H1 (cell line): ENCODE measurements at regions not wholly inside any gene's neighbourhood (a gene's known extent, or its start where the extent isn't known, plus 50 kb on each side); places are given as distances from the start of the nearest gene placed in this dataset.

Source experiments
- CTCF ChIA-PET: fragments of 300-600 bp; sonication (Branson Sonifier 250); formaldehyde crosslinking; loops from one replicate; lab custom pipeline; 2021; ENCODE audit not compliant: partially characterized antibody; lab: Charles Lee
- POLR2A ChIA-PET: fragments of 300-600 bp; sonication (Branson Sonifier 250); formaldehyde crosslinking; loops from one replicate; lab custom pipeline; 2021; ENCODE audit warnings: inconsistent platforms; ENCODE audit not compliant: partially characterized antibody; lab: Charles Lee
- DNase-seq, 2 experiments: peaks; one replicate each; pipeline versions ENCODE4 v3.0.0 to v3.0.0-alpha.2; 2010 to 2022; ENCODE audit warnings: low spot score in 2 of 2, low read depth in 1 of 2, mixed read lengths in 1 of 2
- FAIRE-seq: peaks from 2 replicates; lab custom pipeline; 2011; peaks lifted over from hg19 to GRCh38; lab: Jason Lieb, UNC
- H2AFZ ChIP-seq: 2 replicates; pipeline ENCODE4 v1.8.1; 2012; ENCODE audit warnings: low read length, inconsistent platforms
- H2AK5ac ChIP-seq: 2 replicates; pipeline ENCODE4 v1.6.1; 2013; ENCODE audit warnings: low read depth, low read length
- H2BK120ac ChIP-seq: replicated peaks from 2 replicates; pipeline ENCODE3; 2013; ENCODE audit warnings: low read depth, low read length, inconsistent platforms
- H2BK12ac ChIP-seq: 2 replicates; pipeline ENCODE4 v1.6.1; 2013; ENCODE audit warnings: low read depth, low read length
- H2BK15ac ChIP-seq: 2 replicates; pipeline ENCODE4 v1.6.1; 2013; ENCODE audit warnings: low read length
- H2BK20ac ChIP-seq: 2 replicates; pipeline ENCODE4 v1.6.1; 2013; ENCODE audit warnings: low read length
- H2BK5ac ChIP-seq: 2 replicates; pipeline ENCODE4 v1.6.1; 2013; ENCODE audit warnings: low read depth, low read length
- H3K14ac ChIP-seq: 2 replicates; pipeline ENCODE4 v1.6.1; 2013; ENCODE audit warnings: inconsistent platforms; ENCODE audit not compliant: insufficient read length
- H3K18ac ChIP-seq: 2 replicates; pipeline ENCODE4 v1.6.1; 2013; ENCODE audit warnings: low read length; ENCODE audit errors: extremely low read depth
- H3K23ac ChIP-seq: 2 replicates; pipeline ENCODE4 v1.6.1; 2013; ENCODE audit warnings: inconsistent platforms; ENCODE audit not compliant: insufficient read length
- H3K23me2 ChIP-seq: 2 replicates; pipeline ENCODE4 v1.6.1; 2013; ENCODE audit warnings: low read depth, low read length
- H3K27ac ChIP-seq: 2 replicates; pipeline ENCODE4 v1.6.1; 2011; ENCODE audit warnings: low read depth, low read length, inconsistent platforms
- H3K27me3 ChIP-seq, 4 experiments: replicated peaks in 1 of 4; 1 replicate in 1 of 4; 2 replicates in 3 of 4; pipeline versions ENCODE4 v1.6.1 to v1.8.1; 2011 to 2013; ENCODE audit warnings: low read length in 3 of 4, mild to moderate bottlenecking in 3 of 4, inconsistent platforms in 2 of 4, mixed read lengths in 2 of 4, moderate library complexity in 1 of 4; ENCODE audit not compliant: control insufficient read depth in 3 of 4, insufficient read depth in 3 of 4; ENCODE audit errors: extremely low read depth in 1 of 4
- H3K36me3 ChIP-seq, 4 experiments: 2 replicates each; pipeline versions ENCODE4 v1.6.1 to v1.8.1; 2011 to 2013; ENCODE audit warnings: mild to moderate bottlenecking in 4 of 4, low read length in 3 of 4, moderate library complexity in 2 of 4, control low read depth in 1 of 4, inconsistent platforms in 1 of 4; ENCODE audit not compliant: insufficient read depth in 4 of 4, control insufficient read depth in 2 of 4
- H3K4ac ChIP-seq: replicated peaks from 2 replicates; pipeline ENCODE3; 2013; ENCODE audit warnings: low read length, low read depth, mixed read lengths, inconsistent platforms; ENCODE audit not compliant: insufficient read length
- H3K4me1 ChIP-seq, 4 experiments: replicated peaks in 1 of 4; 1 replicate in 1 of 4; 2 replicates in 3 of 4; pipeline versions ENCODE4 v1.6.1 to v1.8.1; 2011 to 2013; ENCODE audit warnings: low read length in 3 of 4, inconsistent platforms in 2 of 4, mixed read lengths in 1 of 4; ENCODE audit not compliant: insufficient read depth in 4 of 4, control insufficient read depth in 3 of 4
- H3K4me2 ChIP-seq, 2 experiments: 2 replicates each; pipeline versions ENCODE4 v1.6.1 to v1.8.1; 2011 to 2013; ENCODE audit warnings: low read depth in 2 of 2, low read length in 2 of 2, control low read depth in 1 of 2, inconsistent platforms in 1 of 2, mild to moderate bottlenecking in 1 of 2; ENCODE audit not compliant: insufficient read depth in 1 of 2
- H3K4me3 ChIP-seq, 4 experiments: fragments of 200-600, 300-600 bp in 1 of 4; sonication (generic), shearing (Covaris generic), sonication (Bioruptor Twin) in 1 of 4; 2 replicates each; pipeline versions ENCODE4 v1.5.1 to v1.8.1; 2011 to 2016; ENCODE audit warnings: low read length in 4 of 4, low read depth in 3 of 4, control low read depth in 2 of 4, inconsistent platforms in 2 of 4, mild to moderate bottlenecking in 2 of 4, mixed read lengths in 1 of 4, moderate library complexity in 1 of 4; ENCODE audit not compliant: insufficient read depth in 2 of 4; ENCODE audit errors: extremely low read depth in 1 of 4
- H3K56ac ChIP-seq: replicated peaks from 2 replicates; pipeline ENCODE3; 2013; ENCODE audit warnings: low read depth, mild to moderate bottlenecking, mixed read lengths, low read length, inconsistent platforms; ENCODE audit not compliant: insufficient read length
- H3K79me1 ChIP-seq: 2 replicates; pipeline ENCODE4 v1.6.1; 2013; ENCODE audit warnings: low read depth, low read length, control low read depth
- H3K79me2 ChIP-seq, 2 experiments: 2 replicates each; pipeline versions ENCODE4 v1.6.1 to v1.8.1; 2012 to 2013; ENCODE audit warnings: low read length in 2 of 2, mild to moderate bottlenecking in 2 of 2, inconsistent platforms in 1 of 2; ENCODE audit not compliant: insufficient read depth in 2 of 2, control insufficient read depth in 1 of 2
- H3K9ac ChIP-seq, 4 experiments: replicated peaks in 1 of 4; 1 replicate in 1 of 4; 2 replicates in 3 of 4; pipeline versions ENCODE4 v1.6.1 to v1.8.1; 2011 to 2013; ENCODE audit warnings: low read depth in 3 of 4, low read length in 3 of 4, control low read depth in 2 of 4, mild to moderate bottlenecking in 2 of 4, moderate library complexity in 2 of 4, inconsistent platforms in 1 of 4; ENCODE audit errors: extremely low read depth in 1 of 4
- H3K9me3 ChIP-seq, 2 experiments: 2 replicates each; pipeline versions ENCODE4 v1.6.1 to v1.8.1; 2012 to 2013; ENCODE audit warnings: mild to moderate bottlenecking in 2 of 2, moderate library complexity in 2 of 2, control low read depth in 1 of 2, inconsistent platforms in 1 of 2, low read depth in 1 of 2, low read length in 1 of 2, mixed read lengths in 1 of 2; ENCODE audit not compliant: insufficient read depth in 2 of 2
- H4K20me1 ChIP-seq, 2 experiments: replicated peaks in 1 of 2; 2 replicates each; pipeline versions ENCODE3 to v1.8.1; 2011 to 2013; ENCODE audit warnings: inconsistent platforms in 2 of 2, low read length in 2 of 2, mild to moderate bottlenecking in 1 of 2; ENCODE audit not compliant: insufficient read depth in 2 of 2, control insufficient read depth in 1 of 2
- H4K5ac ChIP-seq: 2 replicates; pipeline ENCODE4 v1.6.1; 2013; ENCODE audit warnings: low read length, low read depth, mixed read lengths, inconsistent platforms; ENCODE audit not compliant: insufficient read length
- H4K8ac ChIP-seq: 2 replicates; pipeline ENCODE4 v1.8.0; 2013; ENCODE audit warnings: mild to moderate bottlenecking, moderate library complexity, low read length, inconsistent platforms; ENCODE audit not compliant: insufficient read depth; ENCODE audit errors: extremely low read depth
- H4K91ac ChIP-seq: replicated peaks from 2 replicates; pipeline ENCODE3; 2013; ENCODE audit warnings: low read length, mixed read lengths, inconsistent platforms; ENCODE audit not compliant: insufficient read length
- CBX8 ChIP-seq: fragments of 300-800, 300-1000 bp; sonication (generic); IDR thresholded peaks from 2 replicates; pipeline ENCODE4 v1.7.1; 2016; ENCODE audit warnings: low read depth, low read length, borderline replicate concordance
- EGR1 ChIP-seq: IDR thresholded peaks from 2 replicates; pipeline ENCODE4 v1.6.1; 2011; ENCODE audit warnings: low read depth, low read length, borderline replicate concordance
- JUN ChIP-seq: IDR thresholded peaks from 2 replicates; pipeline ENCODE4 v1.6.1; 2011; ENCODE audit warnings: low read depth, mild to moderate bottlenecking, improper control_type of control experiment, low read length
- POLR2AphosphoS5 ChIP-seq: IDR thresholded peaks from 2 replicates; pipeline ENCODE4 v1.6.1; 2011; ENCODE audit warnings: low read depth, low read length
- TAF1 ChIP-seq: IDR thresholded peaks from 2 replicates; pipeline ENCODE4 v1.6.1; 2011; ENCODE audit warnings: mild to moderate bottlenecking, low read depth, low read length
- TEAD4 ChIP-seq: IDR thresholded peaks from 2 replicates; pipeline ENCODE4 v1.6.1; 2012; ENCODE audit warnings: low read depth, low read length, inconsistent platforms, mixed read lengths
- ZNF274 ChIP-seq: IDR thresholded peaks from 2 replicates; pipeline ENCODE4 v1.7.0; 2012; ENCODE audit warnings: low read length, borderline replicate concordance; ENCODE audit errors: extremely low read depth
- WGBS, 2 experiments: shearing (Covaris generic) in 1 of 2; methylation state at CpG; one replicate each; pipeline versions ENCODE4 v1.1.6 to v1.1.7; 2013 to 2015; ENCODE audit warnings: low lambda C conversion rate in 2 of 2, mixed read lengths in 2 of 2, inconsistent platforms in 1 of 2, low coverage in 1 of 2, missing lambda C conversion rate in 1 of 2; ENCODE audit not compliant: insufficient replicate concordance in 2 of 2, insufficient coverage in 1 of 2, insufficient read length in 1 of 2; ENCODE audit errors: extremely low coverage in 1 of 2, missing lambda C conversion rate in 1 of 2; 5-methylcytosine and 5-hydroxymethylcytosine counted together

GRCh38 chr1:185401019-185401418 is 84.0 kb upstream of the IVNS1ABP start (continued):
- no peak for TF ChIP-seq JUN

- H2BK120ac ChIP-seq = no peak overlapping the region
- H2BK5ac ChIP-seq = no peak overlapping the region
- no peak overlapping the region for H3K23ac ChIP-seq
- H3K36me3 ChIP-seq = no peaks in the 10 kb centered on the region
- H3K4me3 ChIP-seq = no peak overlapping the region
- ChIA-PET CTCF (no interaction called here), POLR2A (no interaction called here)
- no peak overlapping the region for H4K5ac ChIP-seq
- no peaks in the 10 kb centered on the region for H3K9me3 ChIP-seq
- H2AK5ac ChIP-seq = no peak overlapping the region
- H2BK15ac ChIP-seq = no peak overlapping the region
- H3K4me2 ChIP-seq = no peak overlapping the region
- no peaks in the 10 kb centered on the region for H4K20me1 ChIP-seq
- no peak overlapping the region for H3K14ac ChIP-seq
- no peak overlapping the region for H3K27ac ChIP-seq
- H2BK20ac ChIP-seq = no peak overlapping the region
- WGBS, 2 experiments = 91% methylated on average over 1 of the region's 1 CpG; no CpG with 5 or more reads in 1 of the 2 experiments
- H3K4ac ChIP-seq = no peak overlapping the region
- no peaks in the 10 kb centered on the region for H3K79me1 ChIP-seq
- no peak overlapping the region for H2AFZ ChIP-seq
- no peak overlapping the region for H3K56ac ChIP-seq
- H3K9ac ChIP-seq = no peak overlapping the region
- FAIRE-seq (no peak), DNase-seq (no peak)
- no peak overlapping the region for H4K91ac ChIP-seq
- no peaks in the 10 kb centered on the region; the same call in 1 of the 2 replicates for H3K23me2 ChIP-seq
- no peak overlapping the region for H2BK12ac ChIP-seq
- H3K18ac ChIP-seq = no peak overlapping the region
- TF ChIP-seq TEAD4 = no peak
- no peak for TF ChIP-seq JUN
- no peak for TF ChIP-seq POLR2AphosphoS5
- no peak for TF ChIP-seq EGR1
- TF ChIP-seq CBX8 = no peak
- no peak for TF ChIP-seq TAF1
- TF ChIP-seq ZNF274 = no peak
- no peaks in the 10 kb centered on the region for H3K27me3 ChIP-seq
- H3K4me1 ChIP-seq = peaks cover 2 to 10% (median 3%) of the 10 kb centered on the region in 4 experiments; a peak in 6 of 7 replicates
- no peak overlapping the region for H4K8ac ChIP-seq
- H3K79me2 ChIP-seq = no peaks in the 10 kb centered on the region
These were observed 83.0 kb upstream of the IVNS1ABP start for GRCh38 chr1:185400052-185400451.
